Osteocyte (in vitro differentiated cells): ENCODE measurements at regions not wholly inside any gene's neighbourhood (a gene's known extent, or its start where the extent isn't known, plus 50 kb on each side); places are given as distances from the start of the nearest gene placed in this dataset.

Source experiments
- DNase-seq: peaks from one replicate; pipeline ENCODE4 v3.0.0; 2021; ENCODE audit warnings: mixed read lengths; ENCODE audit not compliant: unreplicated experiment; ENCODE audit errors: extremely low spot score
- H3K27ac Mint-ChIP-seq: one replicate; pipeline ENCODE4 v1.8.0; 2021; ENCODE audit warnings: mild to moderate bottlenecking, mixed read lengths; ENCODE audit not compliant: unreplicated experiment
- H3K27me3 Mint-ChIP-seq: one replicate; pipeline ENCODE4 v1.8.0; 2021; ENCODE audit warnings: mixed read lengths; ENCODE audit not compliant: unreplicated experiment
- H3K36me3 Mint-ChIP-seq: one replicate; pipeline ENCODE4 v1.8.0; 2021; ENCODE audit warnings: mixed read lengths; ENCODE audit not compliant: unreplicated experiment
- H3K4me1 Mint-ChIP-seq: one replicate; pipeline ENCODE4 v1.8.0; 2021; ENCODE audit warnings: mixed read lengths; ENCODE audit not compliant: unreplicated experiment
- H3K4me3 Mint-ChIP-seq: one replicate; pipeline ENCODE4 v1.8.0; 2021; ENCODE audit warnings: mild to moderate bottlenecking, moderate library complexity, mixed read lengths; ENCODE audit not compliant: unreplicated experiment
- H3K9me3 Mint-ChIP-seq: one replicate; pipeline ENCODE4 v1.8.0; 2021; ENCODE audit warnings: mixed read lengths; ENCODE audit not compliant: unreplicated experiment
- TF ChIP-seq, protein P1 (sequence below): fragments of 200-600 bp; sonication (generic); IDR thresholded peaks from 2 replicates; pipeline ENCODE4 v1.5.0; 2021; ENCODE audit warnings: antibody characterized with exemption, mild to moderate bottlenecking, moderate library complexity

DNA sequence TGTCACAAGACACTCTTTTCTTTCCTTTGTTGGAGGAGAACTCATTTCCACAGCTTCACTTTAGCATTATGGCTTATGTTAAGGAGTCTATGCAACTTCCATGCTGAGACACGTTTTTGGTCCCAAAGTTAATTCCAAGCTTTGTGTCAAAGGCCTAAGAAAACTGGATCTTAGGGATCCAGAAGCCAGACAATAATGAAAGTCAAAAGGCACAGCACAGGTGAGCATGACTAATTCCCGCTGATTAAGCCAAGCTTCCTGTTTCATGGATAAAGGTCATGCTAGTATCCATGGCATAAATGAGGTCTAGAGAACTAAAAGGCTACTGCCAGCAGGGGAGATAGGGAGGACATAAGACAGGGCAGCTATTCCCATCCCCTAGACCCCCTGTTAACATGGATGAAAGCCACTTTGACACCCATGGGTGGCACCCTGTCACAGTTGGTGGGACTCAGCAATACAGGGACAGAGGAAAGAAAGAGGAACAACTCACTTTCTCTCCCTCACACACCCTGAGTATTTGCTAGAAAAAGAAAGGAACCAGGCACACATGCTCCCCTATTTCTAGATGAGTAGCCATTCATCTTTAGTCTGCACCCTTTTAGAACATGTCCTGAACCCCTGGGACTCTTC lies 438.1 kb upstream of the CDH9 start:
- DNase-seq: no peak
- Mint-ChIP-seq H3K27ac (no peak overlapping the region), H3K36me3 (no peaks in the 10 kb centered on the region), H3K4me3 (no peak overlapping the region), H3K9me3 (peaks cover 24% of the 10 kb centered on the region), H3K27me3 (no peaks in the 10 kb centered on the region), H3K4me1 (peaks cover 10% of the 10 kb centered on the region)
- TF ChIP-seq, protein P1, sequence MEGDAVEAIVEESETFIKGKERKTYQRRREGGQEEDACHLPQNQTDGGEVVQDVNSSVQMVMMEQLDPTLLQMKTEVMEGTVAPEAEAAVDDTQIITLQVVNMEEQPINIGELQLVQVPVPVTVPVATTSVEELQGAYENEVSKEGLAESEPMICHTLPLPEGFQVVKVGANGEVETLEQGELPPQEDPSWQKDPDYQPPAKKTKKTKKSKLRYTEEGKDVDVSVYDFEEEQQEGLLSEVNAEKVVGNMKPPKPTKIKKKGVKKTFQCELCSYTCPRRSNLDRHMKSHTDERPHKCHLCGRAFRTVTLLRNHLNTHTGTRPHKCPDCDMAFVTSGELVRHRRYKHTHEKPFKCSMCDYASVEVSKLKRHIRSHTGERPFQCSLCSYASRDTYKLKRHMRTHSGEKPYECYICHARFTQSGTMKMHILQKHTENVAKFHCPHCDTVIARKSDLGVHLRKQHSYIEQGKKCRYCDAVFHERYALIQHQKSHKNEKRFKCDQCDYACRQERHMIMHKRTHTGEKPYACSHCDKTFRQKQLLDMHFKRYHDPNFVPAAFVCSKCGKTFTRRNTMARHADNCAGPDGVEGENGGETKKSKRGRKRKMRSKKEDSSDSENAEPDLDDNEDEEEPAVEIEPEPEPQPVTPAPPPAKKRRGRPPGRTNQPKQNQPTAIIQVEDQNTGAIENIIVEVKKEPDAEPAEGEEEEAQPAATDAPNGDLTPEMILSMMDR: no peak

- Mint-ChIP-seq H3K27ac (no peak overlapping the region), H3K4me1 (peaks cover 10% of the 10 kb centered on the region), H3K36me3 (no peaks in the 10 kb centered on the region), H3K4me3 (no peak overlapping the region), H3K9me3 (peaks cover 24% of the 10 kb centered on the region), H3K27me3 (no peaks in the 10 kb centered on the region)
- TF ChIP-seq, protein P1: no peak
- no peak for DNase-seq
Measured at GRCh38 chr5:27475063-27475462, 436.7 kb upstream of the CDH9 start.

GRCh38 chr5:27474395-27474794 lies 436.0 kb upstream of the CDH9 start:
- Mint-ChIP-seq H3K27ac (no peak overlapping the region), H3K4me3 (no peak overlapping the region), H3K27me3 (no peaks in the 10 kb centered on the region), H3K36me3 (no peaks in the 10 kb centered on the region), H3K9me3 (peaks cover 24% of the 10 kb centered on the region), H3K4me1 (peaks cover 10% of the 10 kb centered on the region)
- TF ChIP-seq, protein P1: no peak
- no peak for DNase-seq

DNA sequence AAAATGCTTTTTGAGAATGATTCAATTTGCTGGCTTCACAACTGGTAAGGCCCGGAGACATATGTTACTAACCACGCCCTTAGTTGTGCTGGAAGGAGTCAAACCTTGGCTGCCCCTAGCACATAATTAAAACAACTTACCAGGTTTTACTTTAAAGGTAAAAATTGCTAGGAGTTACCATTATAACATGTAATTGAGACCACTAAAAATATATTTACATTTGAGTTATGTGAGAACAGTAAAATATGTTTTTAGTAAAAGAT lies 435.6 kb upstream of the CDH9 start:
- Mint-ChIP-seq H3K36me3 (no peaks in the 10 kb centered on the region), H3K27ac (no peak overlapping the region), H3K4me3 (peak overlapping the region; percentile 26), H3K9me3 (peaks cover 24% of the 10 kb centered on the region), H3K4me1 (peaks cover 10% of the 10 kb centered on the region), H3K27me3 (no peaks in the 10 kb centered on the region)
- no peak for DNase-seq
- TF ChIP-seq, protein P1: no peak

DNA sequence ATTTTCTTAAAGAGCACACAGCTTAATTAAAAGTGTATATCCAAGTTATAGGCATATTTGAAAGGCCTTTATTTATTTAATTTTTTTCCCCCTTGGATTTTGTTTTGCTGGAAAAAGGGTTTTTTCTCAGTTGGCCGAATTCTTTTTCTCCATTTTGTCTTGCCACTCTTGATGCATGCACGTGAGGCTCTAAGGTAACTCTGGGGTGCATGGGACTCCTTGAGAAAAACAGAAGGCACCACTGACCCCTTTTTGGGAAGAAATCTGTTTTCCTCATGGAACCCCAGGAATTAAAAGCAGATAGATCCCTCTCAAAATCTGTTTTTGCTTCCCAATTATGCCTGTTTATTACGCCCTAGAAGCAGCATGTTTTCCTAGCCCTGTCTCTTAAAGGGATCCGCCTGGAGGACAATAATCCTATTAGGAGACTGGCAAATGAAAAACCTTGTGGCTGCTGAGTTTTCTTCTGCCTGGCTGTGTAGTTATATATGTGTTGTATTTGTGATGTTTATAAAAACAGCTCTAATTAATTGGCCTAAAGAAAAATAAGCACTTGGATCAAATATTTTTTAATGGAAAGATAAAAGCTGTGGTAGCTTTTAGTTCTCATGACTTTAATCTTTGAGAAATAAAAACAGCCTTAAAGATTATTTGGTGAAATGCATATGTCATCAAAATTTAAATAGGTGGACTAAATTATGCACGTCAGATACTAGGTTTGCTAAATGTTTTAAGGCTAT lies 435.1 kb upstream of the CDH9 start:
- TF ChIP-seq, protein P1: no peak
- DNase-seq: no peak
- Mint-ChIP-seq H3K4me3 (peak overlapping the region; percentile 26), H3K9me3 (peaks cover 24% of the 10 kb centered on the region), H3K4me1 (peaks cover 10% of the 10 kb centered on the region), H3K27me3 (no peaks in the 10 kb centered on the region), H3K27ac (no peak overlapping the region), H3K36me3 (no peaks in the 10 kb centered on the region)
